Activated CD4-positive, alpha-beta T cell treated with anti-CD3 and anti-CD28 coated beads for 48 hours (primary cell): ENCODE measurements at regions not wholly inside any gene's neighbourhood (a gene's known extent, or its start where the extent isn't known, plus 50 kb on each side); places are given as distances from the start of the nearest gene placed in this dataset.
"Not testable (repeated sequence)": the region's sequence is repeated elsewhere in the genome, so short reads cannot be mapped to it uniquely, and the experiment has no call there.

Experiments used
- DNase-seq: peaks from one replicate; pipeline ENCODE4 v3.0.0-alpha.2; 2020

- no peak for DNase-seq
Measured at GRCh38 chr2:122075381-122075780, 319.9 kb downstream of the TSN start.

GRCh38 chr2:122077114-122077513 is 321.7 kb downstream of the TSN start:
- no peak for DNase-seq

GRCh38 chr2:122077771-122078170 is 322.3 kb downstream of the TSN start:
- no peak for DNase-seq

GRCh38 chr2:122078451-122078850 is 323.0 kb downstream of the TSN start:
- no peak for DNase-seq

- DNase-seq: no peak
Measured at GRCh38 chr2:122079844-122080243, 324.4 kb downstream of the TSN start.

GRCh38 chr2:122080316-122080715 is 324.9 kb downstream of the TSN start:
- no peak for DNase-seq

- DNase-seq: no peak
Measured at GRCh38 chr2:122080871-122081270, 325.4 kb downstream of the TSN start.

GRCh38 chr2:122081751-122082150 is 326.3 kb downstream of the TSN start:
- DNase-seq: no peak

- DNase-seq: no peak
Measured at GRCh38 chr2:122083256-122084048, 328.0 kb downstream of the TSN start.

- DNase-seq: not testable (repeated sequence)
Measured at GRCh38 chr2:122085672-122086071, 330.2 kb downstream of the TSN start.

GRCh38 chr2:122094557-122094956 is 339.1 kb downstream of the TSN start:
- no peak for DNase-seq

- no peak for DNase-seq
Measured at GRCh38 chr2:122096761-122097160, 341.3 kb downstream of the TSN start.

- no peak for DNase-seq
Measured at GRCh38 chr2:122098306-122098705, 342.9 kb downstream of the TSN start.

GRCh38 chr2:122100346-122100745 is 344.9 kb downstream of the TSN start:
- no peak for DNase-seq

GRCh38 chr2:122100756-122101155 is 345.3 kb downstream of the TSN start:
- DNase-seq: no peak

GRCh38 chr2:122101319-122101718 is 345.9 kb downstream of the TSN start:
- no peak for DNase-seq

GRCh38 chr2:122105171-122105876 is 349.9 kb downstream of the TSN start:
- no peak for DNase-seq

- no peak for DNase-seq
Measured at GRCh38 chr2:122105877-122106206, 350.4 kb downstream of the TSN start.

- DNase-seq: no peak
Measured at GRCh38 chr2:122108186-122108585, 352.7 kb downstream of the TSN start.

- no peak for DNase-seq
Measured at GRCh38 chr2:122112216-122113005, 357.0 kb downstream of the TSN start.

GRCh38 chr2:122114421-122114820 is 359.0 kb downstream of the TSN start:
- DNase-seq: no peak

- no peak for DNase-seq
Measured at GRCh38 chr2:122117371-122117770, 361.9 kb downstream of the TSN start.

- DNase-seq: no peak
Measured at GRCh38 chr2:122129399-122129798, 373.9 kb downstream of the TSN start.
